Esophagus squamous epithelium (tissue), 5 donors: ENCODE measurements at regions not wholly inside any gene's neighbourhood (a gene's known extent, or its start where the extent isn't known, plus 50 kb on each side); places are given as distances from the start of the nearest gene placed in this dataset.

ENCODE experiments used
- DNase-seq: peaks from one replicate; lab custom pipeline; 2025; lab: John Stamatoyannopoulos, UW
- H3K27ac ChIP-seq, 4 donors: fragments of 200-600 bp; sonication (generic); one replicate each; pipeline ENCODE4 v1.5.1; 2016 to 2019; ENCODE audit warnings: mild to moderate bottlenecking in 1 of 4
- H3K27me3 ChIP-seq, 4 donors: fragments of 200-600 bp; sonication (generic); 1 replicate in 3 of 4; 2 replicates in 1 of 4; pipeline versions ENCODE4 v1.5.1 to v1.6.0; 2017 to 2021; ENCODE audit warnings: antibody characterized with exemption in 1 of 4
- H3K36me3 ChIP-seq, 3 donors: fragments of 200-600 bp; sonication (generic); one replicate each; pipeline ENCODE4 v1.5.1; 2016 to 2019
- H3K4me1 ChIP-seq, 3 donors: fragments of 200-600 bp; sonication (generic); one replicate each; pipeline ENCODE4 v1.5.1; 2017 to 2019
- H3K4me3 ChIP-seq, 4 donors: fragments of 200-600 bp; sonication (generic); 1 replicate in 3 of 4; 2 replicates in 1 of 4; pipeline ENCODE4 v1.5.1; 2016 to 2019; ENCODE audit warnings: mild to moderate bottlenecking in 2 of 4, moderate library complexity in 1 of 4
- H3K9me3 ChIP-seq, 3 donors: fragments of 200-600 bp; sonication (generic); one replicate each; pipeline ENCODE4 v1.5.1; 2016 to 2019
- POLR2A ChIP-seq, 4 donors: fragments of 450-650 bp; IDR thresholded peaks; one replicate each; pipeline ENCODE4 v1.6.1; 2017; ENCODE audit warnings: antibody characterized with exemption in 4 of 4, mild to moderate bottlenecking in 4 of 4, moderate library complexity in 3 of 4
- WGBS, 2 donors: methylation state at CpG; one replicate each; pipeline ENCODE4 v1.1.5; 2018; 5-methylcytosine and 5-hydroxymethylcytosine counted together
- intact Hi-C: fragments of 100-400 bp; cut with DNase I; formaldehyde crosslinking; loops from one replicate; pipeline ENCODE4 v1.15.0; 2022
- TF ChIP-seq, protein P1 (sequence below), 6 experiments: fragments of 450-650 bp in 4 of 6; fragments of 200-600 bp in 2 of 6; sonication (generic) in 2 of 6; IDR thresholded peaks; one replicate each; pipeline ENCODE4 v1.5.1; 2016 to 2019; ENCODE audit warnings: antibody characterized with exemption in 6 of 6, mild to moderate bottlenecking in 4 of 6, moderate library complexity in 4 of 6
- donor health status: DM: yes; HTN: yes; CAD: no.

GRCh38 chr17:59451706-59452105 lies 113.7 kb upstream of the DHX40 start:
- WGBS, 2 donors = 20 to 44% methylated on average over 4 to 5 of the region's 5 CpGs
- Histone ChIP-seq H3K36me3 (no peaks in the 10 kb centered on the region), H3K9me3 (no peaks in the 10 kb centered on the region), H3K27ac (no peak overlapping the region), H3K4me3 (no peak overlapping the region), H3K27me3 (no peaks in the 10 kb centered on the region), H3K4me1 (no peaks in the 10 kb centered on the region)
- intact Hi-C loops = no loop called here
- TF ChIP-seq, protein P1, sequence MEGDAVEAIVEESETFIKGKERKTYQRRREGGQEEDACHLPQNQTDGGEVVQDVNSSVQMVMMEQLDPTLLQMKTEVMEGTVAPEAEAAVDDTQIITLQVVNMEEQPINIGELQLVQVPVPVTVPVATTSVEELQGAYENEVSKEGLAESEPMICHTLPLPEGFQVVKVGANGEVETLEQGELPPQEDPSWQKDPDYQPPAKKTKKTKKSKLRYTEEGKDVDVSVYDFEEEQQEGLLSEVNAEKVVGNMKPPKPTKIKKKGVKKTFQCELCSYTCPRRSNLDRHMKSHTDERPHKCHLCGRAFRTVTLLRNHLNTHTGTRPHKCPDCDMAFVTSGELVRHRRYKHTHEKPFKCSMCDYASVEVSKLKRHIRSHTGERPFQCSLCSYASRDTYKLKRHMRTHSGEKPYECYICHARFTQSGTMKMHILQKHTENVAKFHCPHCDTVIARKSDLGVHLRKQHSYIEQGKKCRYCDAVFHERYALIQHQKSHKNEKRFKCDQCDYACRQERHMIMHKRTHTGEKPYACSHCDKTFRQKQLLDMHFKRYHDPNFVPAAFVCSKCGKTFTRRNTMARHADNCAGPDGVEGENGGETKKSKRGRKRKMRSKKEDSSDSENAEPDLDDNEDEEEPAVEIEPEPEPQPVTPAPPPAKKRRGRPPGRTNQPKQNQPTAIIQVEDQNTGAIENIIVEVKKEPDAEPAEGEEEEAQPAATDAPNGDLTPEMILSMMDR (IDR thresholded peaks at IDR 0.05) = no peak
- no peak for TF ChIP-seq POLR2A (IDR thresholded peaks at IDR 0.05)
- DNase-seq = no peak

GRCh38 chr17:59454633-59455105 lies 110.7 kb upstream of the DHX40 start:
- DNase-seq = no peak
- H3K27ac ChIP-seq = no peak overlapping the region
- H3K4me1 ChIP-seq = no peaks in the 10 kb centered on the region
- H3K4me3 ChIP-seq = no peak overlapping the region
- intact Hi-C loops = no loop called here
- no peaks in the 10 kb centered on the region for H3K27me3 ChIP-seq
- H3K36me3 ChIP-seq = no peaks in the 10 kb centered on the region
- no peaks in the 10 kb centered on the region for H3K9me3 ChIP-seq
- TF ChIP-seq, protein P1 (IDR thresholded peaks at IDR 0.05) = no peak
- no peak for TF ChIP-seq POLR2A (IDR thresholded peaks at IDR 0.05)
- WGBS, 2 donors = 93 to 97% methylated on average over 3 of the region's 3 CpGs

DNA sequence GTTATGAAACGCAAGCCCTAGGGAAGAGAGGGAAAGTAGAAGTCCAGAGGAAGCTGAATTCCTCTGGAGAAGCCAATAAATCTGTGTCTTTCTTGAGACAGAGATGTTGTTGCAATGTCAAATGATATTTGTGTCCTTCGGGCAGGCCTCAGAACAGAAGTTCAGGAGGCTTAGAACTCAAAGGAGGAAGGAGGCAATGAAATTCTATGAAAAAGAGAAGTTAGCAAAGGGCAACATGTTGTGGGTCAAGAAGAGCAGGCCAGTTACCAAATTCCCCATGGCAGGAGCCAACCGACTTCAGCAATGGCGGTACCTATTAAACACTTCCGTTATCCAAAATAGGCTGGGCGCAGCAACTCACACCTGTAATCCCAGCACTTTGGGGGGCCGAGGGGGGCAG lies 109.0 kb upstream of the DHX40 start:
- TF ChIP-seq, protein P1 (IDR thresholded peaks at IDR 0.05) = no peak
- no peaks in the 10 kb centered on the region for H3K36me3 ChIP-seq
- no peaks in the 10 kb centered on the region for H3K4me1 ChIP-seq
- no peak overlapping the region for H3K27ac ChIP-seq
- H3K27me3 ChIP-seq = no peaks in the 10 kb centered on the region
- no peaks in the 10 kb centered on the region for H3K9me3 ChIP-seq
- DNase-seq = no peak
- intact Hi-C loops = no loop called here
- H3K4me3 ChIP-seq = no peak overlapping the region
- 83 to 92% methylated on average over 6 to 7 of the region's 7 CpGs for WGBS, 2 donors

DNA sequence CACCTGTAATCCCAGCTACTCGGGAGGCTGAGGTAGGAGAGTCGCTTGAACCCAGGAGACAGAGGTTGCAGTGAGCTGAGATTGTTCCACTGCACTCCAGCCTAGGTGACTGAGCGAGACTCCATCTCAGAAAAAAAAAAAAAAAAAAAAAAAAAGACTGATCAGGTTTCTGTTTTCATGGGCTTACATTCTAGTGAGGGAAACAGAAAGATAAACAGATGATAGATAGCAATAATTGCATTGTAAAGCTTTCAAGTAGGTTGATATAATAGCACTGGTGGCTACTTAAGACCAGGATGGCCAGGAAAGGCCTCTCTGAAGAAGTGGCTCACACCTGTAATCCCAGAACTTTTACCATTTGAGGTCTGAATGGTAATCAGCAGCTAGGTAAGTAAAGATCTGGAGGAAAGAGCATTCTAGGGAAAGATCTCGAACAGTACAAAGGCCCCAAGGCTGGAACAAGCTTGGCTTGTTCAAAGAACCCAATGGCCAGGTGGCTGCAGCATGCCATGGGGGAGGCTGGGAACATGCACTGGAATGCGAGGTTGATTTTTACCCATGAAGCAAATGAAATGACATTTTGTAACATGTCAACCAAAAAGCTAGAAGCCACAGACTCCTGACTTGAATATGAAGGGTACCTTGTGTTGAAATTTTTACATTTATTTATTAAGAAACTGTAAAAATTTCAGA lies 108.3 kb upstream of the DHX40 start:
- intact Hi-C loops = no loop called here
- H3K4me1 ChIP-seq = no peaks in the 10 kb centered on the region
- TF ChIP-seq, protein P1 (IDR thresholded peaks at IDR 0.05) = no peak
- no peak for TF ChIP-seq POLR2A (IDR thresholded peaks at IDR 0.05)
- no peaks in the 10 kb centered on the region for H3K9me3 ChIP-seq
- no peak for DNase-seq
- H3K4me3 ChIP-seq = no peak overlapping the region
- WGBS, 2 donors = 91 to 93% methylated on average over 3 to 4 of the region's 5 CpGs
- no peaks in the 10 kb centered on the region for H3K36me3 ChIP-seq
- H3K27ac ChIP-seq = no peak overlapping the region
- H3K27me3 ChIP-seq = no peaks in the 10 kb centered on the region

DNA sequence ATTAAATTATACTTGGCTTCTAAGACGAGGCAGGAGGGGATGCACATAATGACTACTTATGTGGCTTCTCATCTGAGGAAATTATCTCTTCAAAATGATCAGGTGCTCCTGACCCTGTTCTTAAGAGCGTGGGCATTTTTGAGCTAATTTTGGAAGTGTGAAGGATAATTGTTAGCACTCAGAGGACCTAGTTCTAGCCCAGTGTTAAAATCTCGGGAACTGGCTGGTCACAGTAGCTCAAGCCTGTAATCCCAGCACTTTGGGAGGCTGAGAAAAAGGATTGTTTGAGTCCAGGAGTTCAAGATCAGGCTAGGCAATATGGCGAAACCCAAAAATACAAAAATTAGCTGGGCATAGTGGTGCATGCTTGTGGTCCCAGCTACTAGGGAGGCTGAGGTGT lies 103.0 kb upstream of the DHX40 start:
- Histone ChIP-seq H3K27me3 (no peaks in the 10 kb centered on the region), H3K4me3 (no peak overlapping the region), H3K27ac (no peak overlapping the region), H3K4me1 (peaks cover 0 to 30% (median 4%) of the 10 kb centered on the region in 3 donors), H3K36me3 (no peaks in the 10 kb centered on the region), H3K9me3 (no peaks in the 10 kb centered on the region)
- intact Hi-C loops = no loop called here
- WGBS, 2 donors = 74 to 85% methylated on average over 4 of the region's 4 CpGs
- no peak for TF ChIP-seq POLR2A (IDR thresholded peaks at IDR 0.05)
- TF ChIP-seq, protein P1 (IDR thresholded peaks at IDR 0.05) = no peak
- no peak for DNase-seq
